NCI-H748 treated with DMSO at 0.1 percent for 48 hours (cell line): ENCODE measurements at regions not wholly inside any gene's neighbourhood (a gene's known extent, or its start where the extent isn't known, plus 50 kb on each side); places are given as distances from the start of the nearest gene placed in this dataset.
"Not testable (repeated sequence)": the region's sequence is repeated elsewhere in the genome, so short reads cannot be mapped to it uniquely, and the experiment has no call there.

Source experiments
- DNase-seq: peaks from one replicate; lab custom pipeline; 2025; lab: John Stamatoyannopoulos, UW

DNA sequence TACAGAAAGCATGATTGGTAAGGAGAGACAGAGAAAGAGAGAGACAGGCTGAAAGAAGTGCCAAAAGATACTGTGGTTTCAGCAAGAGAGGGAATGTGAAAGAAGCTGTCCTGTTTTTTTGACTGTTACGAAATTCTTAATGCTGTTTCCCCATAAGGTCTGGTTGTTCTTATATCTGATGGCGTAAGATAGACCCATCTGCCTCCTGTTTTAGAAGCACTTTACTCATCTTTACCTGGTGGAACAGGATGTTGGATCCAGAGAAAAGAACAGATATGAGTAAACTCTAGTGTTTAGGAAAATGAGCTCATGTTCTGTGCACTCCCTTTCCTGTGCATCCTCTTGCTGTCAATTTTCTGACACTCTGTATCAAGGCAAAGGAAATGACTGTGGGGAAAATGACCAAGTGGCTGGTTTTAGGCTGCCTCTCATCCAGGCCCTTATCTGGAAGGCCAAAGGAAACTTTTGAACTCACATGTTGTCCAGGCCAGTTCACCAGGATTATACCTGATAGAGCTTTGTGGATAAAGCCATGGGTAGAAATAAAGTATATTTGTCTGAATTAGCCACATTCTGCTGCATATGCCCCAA, 311.7 kb upstream of the HTR2C start:
- DNase-seq = no peak

GRCh38 chrX:114270371-114270770, 313.5 kb upstream of the HTR2C start:
- DNase-seq = not testable (repeated sequence)

GRCh38 chrX:114268643-114269042, 315.2 kb upstream of the HTR2C start:
- no peak for DNase-seq

GRCh38 chrX:114267142-114267541, 316.7 kb upstream of the HTR2C start:
- no peak for DNase-seq

GRCh38 chrX:114252186-114252585, 331.7 kb upstream of the HTR2C start:
- no peak for DNase-seq

DNA sequence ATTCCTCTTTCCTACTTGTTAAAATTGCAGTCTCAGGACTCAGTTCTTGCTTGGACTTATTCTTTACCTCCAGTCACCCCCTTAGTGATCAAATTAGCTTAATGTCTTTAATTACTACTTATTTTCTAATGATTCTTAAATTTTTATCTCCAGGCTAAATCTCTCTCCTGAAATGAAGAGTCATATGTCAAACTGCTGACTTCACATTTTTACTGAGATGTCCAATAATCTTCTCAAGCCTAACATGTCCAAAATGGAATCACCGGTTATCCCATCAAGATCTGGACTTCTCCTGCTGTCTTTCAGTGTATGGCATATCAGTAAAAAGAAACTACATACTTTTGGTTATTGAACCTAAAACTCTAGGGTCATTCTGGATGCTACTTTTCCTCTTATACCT, 332.3 kb upstream of the HTR2C start:
- no peak for DNase-seq

DNA sequence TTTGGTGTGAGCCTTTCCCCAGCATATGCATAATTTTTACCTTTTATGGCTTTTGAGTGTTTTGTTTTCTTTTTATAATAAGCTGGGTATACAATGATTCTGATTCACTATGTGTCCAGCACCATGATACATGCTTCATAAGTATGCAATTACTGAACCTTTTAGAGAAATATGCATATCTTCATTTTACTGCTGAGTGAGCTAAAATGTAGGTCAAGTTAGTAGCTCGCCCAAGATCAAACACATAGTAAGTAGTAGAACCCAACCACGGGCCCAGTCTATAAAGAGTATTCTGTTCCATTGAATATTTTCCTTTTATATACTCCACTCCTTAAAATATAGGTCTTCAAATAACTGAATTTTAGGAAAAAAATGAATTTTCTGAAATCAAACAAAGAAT, 362.4 kb upstream of the HTR2C start:
- no peak for DNase-seq

DNA sequence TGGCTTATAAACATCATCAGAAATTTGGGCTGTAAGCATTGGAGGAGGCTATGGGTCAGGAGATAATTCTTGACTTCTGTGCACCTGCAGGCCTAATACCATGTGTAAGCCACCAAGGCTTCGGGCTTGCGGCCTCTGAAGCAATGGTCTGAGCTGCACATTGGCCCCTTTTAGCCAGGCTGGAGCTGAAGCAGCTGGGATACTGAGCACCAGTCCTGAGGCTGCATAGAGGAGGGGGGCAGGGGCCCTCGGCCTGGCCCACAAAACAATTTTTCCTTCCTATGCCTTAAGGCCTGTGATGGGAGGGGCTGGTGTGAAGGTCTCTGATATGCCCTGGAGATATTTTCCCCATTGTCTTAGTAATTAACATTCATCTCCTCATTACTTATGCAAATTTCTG, 373.0 kb upstream of the HTR2C start:
- DNase-seq = no peak

GRCh38 chrX:114201622-114202021, 382.3 kb upstream of the HTR2C start:
- no peak for DNase-seq

DNA sequence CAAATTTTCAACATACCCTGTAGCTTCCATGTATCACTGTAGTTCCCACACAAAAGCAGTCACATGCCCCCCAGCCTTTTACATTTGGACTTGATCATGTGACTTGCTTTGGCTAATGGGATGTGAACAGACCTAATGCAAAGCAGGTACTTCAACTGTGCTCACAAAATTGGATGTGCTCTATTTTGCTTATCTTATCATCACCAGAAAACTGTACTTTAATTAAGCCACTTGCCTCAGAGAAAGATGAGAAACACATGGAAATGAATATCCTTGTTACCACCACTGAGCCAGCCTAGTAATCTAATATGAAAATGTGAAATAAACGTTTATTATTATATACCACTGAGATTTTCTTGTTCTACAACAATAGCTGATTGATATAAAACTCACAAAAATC, 402.7 kb upstream of the HTR2C start:
- no peak for DNase-seq

- no peak for DNase-seq
These were observed 405.8 kb upstream of the HTR2C start for GRCh38 chrX:114178126-114178525.

DNA sequence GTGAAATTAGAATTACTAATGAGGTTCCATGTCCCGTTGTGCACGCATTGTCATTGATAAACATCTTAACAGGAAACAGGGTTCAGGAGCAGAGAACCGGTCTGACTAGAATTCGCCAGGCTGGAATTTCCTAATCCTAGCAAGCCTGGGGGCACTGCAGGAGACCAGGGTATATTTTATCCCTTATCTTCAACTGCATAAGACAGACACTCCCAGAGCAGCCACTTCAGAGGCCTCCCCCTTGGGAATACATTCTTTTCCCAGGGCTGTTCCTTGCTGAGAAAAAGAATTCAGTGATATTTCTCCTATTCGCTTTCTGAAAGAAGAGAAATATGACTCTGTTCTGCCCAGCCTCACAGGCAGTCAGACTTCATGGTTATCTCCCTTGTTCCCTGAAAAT, 416.6 kb upstream of the HTR2C start:
- not testable (repeated sequence) for DNase-seq

- DNase-seq = no peak
These were observed 417.3 kb upstream of the HTR2C start for GRCh38 chrX:114166601-114167000.

DNA sequence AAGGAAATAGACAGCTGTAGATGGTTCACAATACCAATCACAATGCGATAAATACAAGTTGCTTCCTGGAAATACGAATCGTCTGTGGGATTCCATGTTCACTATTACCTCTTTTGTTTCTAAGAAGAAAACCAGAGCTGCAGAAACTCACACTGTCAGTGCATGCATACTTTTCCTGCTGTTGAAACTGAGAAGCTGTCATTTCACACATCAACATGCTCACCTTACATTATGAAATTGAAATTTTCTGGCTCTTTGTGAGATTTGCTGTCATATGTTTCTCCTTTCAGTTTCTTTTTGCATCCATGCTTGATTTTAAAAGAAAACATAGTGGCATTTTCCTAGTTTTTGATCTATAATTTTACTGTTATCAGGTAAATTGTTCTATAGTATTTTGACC, 418.3 kb upstream of the HTR2C start:
- no peak for DNase-seq

GRCh38 chrX:114162068-114162735, 421.7 kb upstream of the HTR2C start:
- DNase-seq = no peak

DNA sequence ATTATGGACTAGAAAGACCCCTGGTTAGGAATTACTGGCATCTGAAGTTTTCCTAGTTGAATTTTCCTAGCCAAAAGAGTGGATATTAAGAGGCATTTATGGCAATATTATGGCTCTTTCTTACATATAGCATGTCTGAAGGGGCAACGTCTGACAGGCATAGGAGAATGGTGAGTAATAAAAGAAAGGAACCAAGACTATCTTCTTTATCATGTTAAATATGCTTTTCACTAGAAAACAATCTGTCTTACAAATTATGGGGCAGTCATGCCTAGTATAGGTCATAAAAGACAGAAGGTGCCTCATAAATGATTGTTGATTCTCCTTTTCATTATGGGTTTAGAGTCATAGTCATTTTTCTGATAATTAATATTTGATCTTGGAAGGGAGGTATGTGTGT, 431.1 kb upstream of the HTR2C start:
- no peak for DNase-seq

- no peak for DNase-seq
These were observed 431.8 kb upstream of the HTR2C start for GRCh38 chrX:114152130-114152529.

DNA sequence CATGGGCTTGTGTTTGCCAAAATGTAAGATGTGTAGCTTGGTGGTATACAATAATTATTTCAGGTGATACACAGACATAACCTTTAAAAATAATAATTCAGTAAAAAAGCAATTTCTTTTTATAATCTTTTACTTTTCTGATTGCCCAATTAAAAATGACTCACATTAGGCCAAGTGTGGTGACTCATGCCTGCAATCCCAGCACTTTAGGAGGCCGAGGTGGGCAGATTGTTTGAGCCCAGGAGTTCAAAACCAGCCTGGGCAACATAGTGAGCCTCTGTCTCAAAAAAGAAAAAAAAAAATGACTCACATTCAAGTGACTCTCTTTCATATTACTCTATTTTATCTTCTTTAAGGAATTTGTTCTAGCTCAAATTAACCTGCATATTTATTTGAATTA, 449.4 kb upstream of the HTR2C start:
- DNase-seq = no peak

GRCh38 chrX:114127411-114128025, 456.4 kb upstream of the HTR2C start:
- DNase-seq = no peak

DNA sequence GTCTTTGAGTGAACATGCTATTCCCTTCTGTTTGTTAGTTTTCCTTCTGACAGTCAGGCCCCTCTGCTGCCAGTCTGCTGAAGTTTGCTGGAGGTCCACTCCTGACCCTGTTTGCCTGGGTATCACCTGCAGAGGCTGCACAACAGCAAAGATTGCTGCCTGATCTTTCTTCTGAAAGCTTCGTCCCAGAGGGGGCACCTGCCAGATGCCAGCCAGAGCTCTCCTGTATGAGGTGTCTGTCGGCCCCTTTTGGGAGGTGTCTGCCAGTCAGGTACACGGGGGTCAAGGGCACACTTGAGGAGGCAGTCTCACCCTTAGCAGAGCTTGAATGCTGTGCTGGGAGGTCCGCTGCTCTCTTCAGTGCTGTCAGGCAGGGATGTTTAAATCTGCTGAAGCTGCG, 456.9 kb upstream of the HTR2C start:
- no peak for DNase-seq

DNA sequence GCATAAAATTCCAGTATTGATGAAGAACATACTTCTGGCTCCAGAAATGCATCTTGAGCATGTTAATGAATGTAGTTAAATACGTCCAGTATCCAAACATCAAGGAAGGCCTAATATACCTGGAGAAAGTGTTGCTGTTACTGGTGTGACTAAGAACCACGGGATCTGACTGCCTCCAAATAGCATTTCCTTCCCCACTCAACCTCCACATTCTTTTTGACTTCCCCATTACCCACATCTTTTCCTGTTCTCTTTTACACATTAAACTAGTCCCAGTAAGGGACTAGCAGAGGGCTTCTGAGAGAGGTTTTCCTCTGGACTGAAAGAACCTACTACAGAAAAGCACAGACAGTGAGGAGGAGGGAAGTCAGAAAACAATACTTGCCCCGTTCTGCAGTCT, 482.8 kb upstream of the HTR2C start:
- no peak for DNase-seq

GRCh38 chrX:114097866-114098265, 486.0 kb upstream of the HTR2C start:
- no peak for DNase-seq

DNA sequence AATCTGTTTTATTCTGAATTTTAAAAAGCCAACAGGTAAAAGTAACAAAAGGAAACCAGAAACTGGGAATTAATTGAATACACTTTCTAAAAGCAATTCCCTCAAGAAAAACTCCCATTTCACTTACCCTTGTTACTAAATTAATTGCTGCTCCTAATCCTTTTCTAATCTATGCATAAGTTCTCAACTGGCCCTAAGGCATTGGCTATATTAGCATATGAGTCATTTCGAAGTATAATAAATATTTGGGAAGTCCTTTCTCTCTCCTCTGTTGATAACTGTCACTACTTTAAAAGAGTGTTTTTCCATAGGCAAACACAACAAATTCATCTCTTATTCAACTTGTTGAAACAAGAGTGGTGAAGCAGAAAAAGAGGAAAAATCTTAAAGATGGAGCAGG, 486.5 kb upstream of the HTR2C start:
- DNase-seq = no peak

GRCh38 chrX:114095789-114096188, 488.1 kb upstream of the HTR2C start:
- no peak for DNase-seq
